LHCN-M2 (cell line): ENCODE measurements at regions not wholly inside any gene's neighbourhood (a gene's known extent, or its start where the extent isn't known, plus 50 kb on each side); places are given as distances from the start of the nearest gene placed in this dataset.

Experiments used
- DNase-seq: peaks from one replicate; pipeline ENCODE4 v3.0.0-alpha.2; 2012; ENCODE audit warnings: low read depth

- DNase-seq = no peak
These were observed 193.7 kb upstream of the DIO3 start for GRCh38 chr14:101367421-101368261.

- DNase-seq = no peak
These were observed 192.7 kb upstream of the DIO3 start for GRCh38 chr14:101368629-101369028.

GRCh38 chr14:101369194-101369915, 191.9 kb upstream of the DIO3 start:
- no peak for DNase-seq

GRCh38 chr14:101369916-101370592, 191.2 kb upstream of the DIO3 start:
- DNase-seq = no peak

- no peak for DNase-seq
These were observed 190.4 kb upstream of the DIO3 start for GRCh38 chr14:101370593-101371569.

GRCh38 chr14:101371799-101372793, 189.2 kb upstream of the DIO3 start:
- no peak for DNase-seq

DNA sequence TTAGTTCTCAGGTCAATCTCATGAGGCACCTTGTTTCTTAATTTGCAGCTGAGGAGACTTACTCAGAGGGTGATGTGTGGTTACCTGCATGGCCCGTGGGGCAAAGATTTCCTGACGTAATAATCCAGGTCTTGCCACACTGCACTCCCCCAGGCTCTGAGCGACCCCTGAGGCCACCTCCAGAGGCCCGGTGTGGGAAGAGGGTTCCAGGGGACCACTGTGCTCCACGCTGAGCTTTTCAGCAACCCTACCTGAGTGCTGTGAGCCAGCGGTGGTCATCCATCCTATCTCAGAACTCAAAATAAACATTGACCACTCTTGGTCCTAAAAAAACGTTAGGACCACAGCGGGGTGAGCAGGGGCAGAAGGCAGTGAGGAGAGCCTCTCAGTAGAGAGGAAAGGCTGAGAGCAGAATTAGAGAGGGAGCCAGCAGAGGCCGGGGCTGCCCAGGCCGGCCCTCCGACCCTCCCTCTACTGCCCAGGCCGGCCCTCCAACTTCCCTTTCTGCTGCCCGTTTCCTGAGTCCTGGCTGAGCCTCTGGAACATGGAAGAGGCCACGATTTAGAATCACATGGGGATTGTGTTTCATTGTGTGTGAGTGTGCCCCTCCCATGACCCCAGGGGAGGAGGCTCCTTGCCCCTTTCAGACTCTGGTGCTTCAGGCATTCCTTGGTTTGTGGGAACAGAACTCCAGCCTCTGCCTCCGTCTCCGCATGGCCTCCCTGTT, 188.2 kb upstream of the DIO3 start:
- no peak for DNase-seq

DNA sequence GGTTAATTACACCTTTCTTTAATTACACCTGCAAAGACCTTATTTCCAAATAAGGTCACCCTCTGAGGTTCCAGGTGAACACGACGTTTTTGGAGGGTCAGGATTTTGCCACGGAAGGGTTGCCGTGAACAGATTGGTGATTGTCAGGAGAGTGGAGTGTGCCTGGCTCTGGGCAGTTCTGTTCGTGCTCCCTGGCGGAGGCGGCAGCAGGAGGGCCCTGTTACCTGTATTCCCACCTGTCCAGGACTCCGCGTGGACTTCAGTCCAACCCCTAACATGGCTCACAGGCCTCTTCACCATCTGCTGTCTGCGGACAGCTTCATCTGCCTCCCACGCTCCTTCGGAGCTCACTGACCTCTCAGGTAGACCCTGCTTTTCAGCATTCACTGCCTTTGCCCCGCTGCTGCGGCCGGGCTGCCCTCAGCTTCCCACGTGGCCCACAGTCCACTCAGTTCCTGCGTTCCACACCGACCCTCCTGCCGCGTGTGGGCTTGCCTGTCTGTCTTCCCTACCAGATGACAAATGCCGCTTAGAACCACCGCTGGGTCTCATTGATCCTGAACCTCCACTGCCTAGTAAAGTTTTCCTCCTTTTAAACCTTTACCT, 187.5 kb upstream of the DIO3 start:
- no peak for DNase-seq

DNA sequence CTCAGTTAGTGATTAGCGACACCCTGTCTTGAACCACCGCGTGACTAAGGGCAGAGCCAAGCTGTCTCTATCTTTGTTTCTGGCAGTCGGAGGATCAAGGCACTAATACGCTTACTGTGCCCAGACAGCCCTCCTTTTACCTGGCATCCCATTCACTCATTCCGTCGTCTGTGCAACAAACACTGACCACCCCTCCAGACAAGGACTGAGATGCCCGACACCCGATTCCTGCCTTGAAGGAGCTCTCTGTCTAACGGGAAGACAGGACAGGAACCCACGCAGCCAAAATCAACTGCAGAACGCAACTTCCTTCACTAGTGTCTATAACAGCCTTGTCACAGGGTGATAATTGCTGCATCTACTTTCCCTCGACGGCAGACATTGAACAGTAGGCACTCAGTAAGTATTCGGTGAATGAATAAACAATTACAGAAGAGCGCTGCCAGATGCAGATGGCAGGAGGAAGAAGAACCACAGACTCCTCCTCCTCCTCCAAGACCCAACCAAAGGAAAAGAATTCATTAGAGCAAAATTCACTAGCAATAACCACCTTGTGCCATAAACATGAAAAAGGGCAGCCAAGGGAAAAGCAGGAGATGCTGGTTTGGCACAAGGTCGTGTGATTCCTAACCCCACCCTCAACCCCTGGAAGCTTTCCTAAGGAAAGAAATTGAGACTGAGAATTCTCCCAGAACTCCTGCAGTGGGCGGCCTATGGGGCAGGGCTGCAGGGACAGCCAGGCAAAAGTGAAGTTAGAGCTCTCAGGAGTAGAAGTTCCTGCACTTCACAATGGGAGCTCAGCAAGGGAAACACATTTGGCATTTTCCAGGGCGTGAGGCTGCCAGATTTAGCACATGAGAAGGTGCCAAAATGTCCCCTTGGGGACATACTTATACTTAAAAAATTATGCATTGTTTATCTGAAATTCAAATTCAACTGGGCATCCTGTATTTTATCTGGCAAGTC, 186.6 kb upstream of the DIO3 start:
- no peak for DNase-seq

DNA sequence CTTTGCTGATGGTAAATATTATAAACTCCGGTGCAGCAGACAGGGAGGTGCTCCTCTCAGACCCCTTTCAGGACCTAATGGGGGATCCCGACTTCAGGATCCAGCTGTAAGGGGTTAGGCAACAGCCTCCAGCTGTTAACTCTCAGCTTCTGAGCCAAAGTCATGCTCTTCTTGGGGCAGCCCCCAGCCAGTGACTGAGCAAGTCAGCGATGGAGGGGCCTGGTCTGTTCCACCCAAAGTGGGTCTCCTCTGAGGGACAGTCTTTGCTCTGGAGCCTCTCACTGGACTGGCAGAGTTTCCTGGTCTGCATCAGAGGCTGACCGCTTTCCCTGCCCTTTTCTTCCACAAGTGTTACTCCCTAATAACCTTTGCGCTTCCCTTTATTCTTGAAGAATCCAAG, 184.2 kb upstream of the DIO3 start:
- DNase-seq = no peak

- DNase-seq = no peak
These were observed 181.5 kb upstream of the DIO3 start for GRCh38 chr14:101379842-101380241.

DNA sequence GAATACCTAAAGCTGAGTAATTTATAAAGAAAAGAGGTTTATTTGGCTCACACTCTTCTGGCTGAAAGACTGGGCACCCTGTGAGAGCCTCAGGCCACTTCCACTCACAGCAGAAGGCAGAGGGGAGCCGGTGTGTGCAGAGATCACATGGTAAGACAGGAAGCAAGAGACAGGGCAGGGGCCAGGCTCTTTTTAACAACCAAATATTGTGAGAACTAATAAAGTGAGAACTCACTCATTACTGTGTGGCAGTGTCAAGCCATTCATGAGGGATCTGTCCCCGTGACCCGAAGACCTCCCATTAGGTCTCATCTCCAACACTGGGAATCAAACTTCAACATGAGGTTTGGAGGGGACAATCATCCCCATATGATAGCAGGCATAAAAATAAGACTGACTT, 180.8 kb upstream of the DIO3 start:
- DNase-seq = no peak

GRCh38 chr14:101380940-101381339, 180.4 kb upstream of the DIO3 start:
- no peak for DNase-seq

DNA sequence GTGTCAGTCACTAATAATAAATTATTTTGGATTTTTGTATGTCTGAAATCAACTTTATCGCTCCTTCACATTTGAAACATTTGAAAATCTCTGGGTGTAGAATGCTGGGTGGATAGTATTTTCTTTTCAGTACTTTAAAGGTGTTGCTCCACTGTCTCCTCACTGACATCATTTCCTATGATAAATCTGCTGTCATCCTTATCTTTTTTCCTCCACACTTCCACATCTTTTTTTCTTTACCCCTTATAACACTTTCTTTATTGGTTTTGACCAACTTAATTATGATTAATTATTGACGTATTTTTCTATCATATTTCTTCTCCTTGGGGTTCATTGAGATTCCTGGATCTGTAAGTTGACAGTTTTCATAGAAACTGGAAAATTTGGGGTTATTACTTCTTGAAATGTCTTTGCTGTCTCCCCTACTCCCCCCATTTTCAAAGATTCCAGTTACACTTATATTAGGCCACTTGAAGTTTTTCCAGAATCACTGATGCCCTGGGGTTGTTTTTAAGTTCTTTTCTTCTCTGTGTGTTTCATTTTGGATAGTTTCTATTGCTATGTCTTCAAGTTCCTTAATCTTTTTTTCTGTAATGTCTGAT, 177.5 kb upstream of the DIO3 start:
- no peak for DNase-seq

- DNase-seq = no peak
These were observed 166.9 kb upstream of the DIO3 start for GRCh38 chr14:101394374-101394773.

DNA sequence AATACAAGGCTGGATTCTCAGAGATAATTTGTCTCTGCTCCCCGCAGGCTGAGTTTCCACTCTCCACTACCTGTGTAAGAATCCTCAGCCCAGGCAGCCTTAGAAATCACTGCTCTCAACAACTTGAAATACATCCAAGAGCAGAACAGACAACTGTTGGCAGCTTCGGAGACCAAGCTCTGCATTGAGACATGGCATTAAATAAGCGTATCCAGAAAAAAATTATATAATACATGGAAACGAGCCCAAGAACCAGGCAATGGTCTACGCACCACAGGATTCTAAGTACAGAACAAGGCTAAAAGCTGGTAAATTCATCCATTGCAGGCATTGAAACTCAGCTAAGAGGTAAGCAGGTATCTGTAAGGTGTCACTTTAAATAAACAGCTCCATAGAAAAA, 165.5 kb upstream of the DIO3 start:
- no peak for DNase-seq

GRCh38 chr14:101397206-101397605, 164.1 kb upstream of the DIO3 start:
- DNase-seq = no peak
